Hippocampal formation (tissue), 2 donors: ENCODE measurements at regions not wholly inside any gene's neighbourhood (a gene's known extent, or its start where the extent isn't known, plus 50 kb on each side); places are given as distances from the start of the nearest gene placed in this dataset.
"Not testable (repeated sequence)": the region's sequence is repeated elsewhere in the genome, so short reads cannot be mapped to it uniquely, and the experiment has no call there.

Source experiments
- DNase-seq, 2 donors: peaks; one replicate each; lab custom pipeline; 2025; lab: John Stamatoyannopoulos, UW

GRCh38 chr1:72526926-72527325 lies 244.6 kb upstream of the NEGR1 start:
- no peak for DNase-seq

- DNase-seq, result no peak
These were observed 241.7 kb upstream of the NEGR1 start for GRCh38 chr1:72524021-72524420.

GRCh38 chr1:72521659-72522058 lies 239.3 kb upstream of the NEGR1 start:
- no peak for DNase-seq

DNA sequence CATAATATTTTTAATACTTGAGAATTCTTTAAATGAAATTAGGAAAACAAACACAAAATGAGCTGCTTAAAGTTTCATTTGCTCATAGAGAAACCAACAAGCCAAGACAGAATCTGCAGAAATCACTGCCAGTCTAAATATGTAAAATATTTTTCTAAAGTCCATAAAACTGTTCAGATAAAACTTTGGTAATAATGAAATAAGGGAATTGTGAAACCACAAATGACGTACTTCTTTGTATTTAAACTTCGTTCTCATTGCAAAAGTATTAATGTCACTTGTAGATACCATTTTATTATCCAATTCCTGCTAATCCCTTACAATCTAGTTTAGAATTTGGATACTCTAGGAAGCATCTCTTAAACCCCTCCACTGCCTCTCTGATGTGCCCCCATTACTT lies 234.5 kb upstream of the NEGR1 start:
- DNase-seq, result no peak

- no peak for DNase-seq
These were observed 233.9 kb upstream of the NEGR1 start for GRCh38 chr1:72516264-72516663.

DNA sequence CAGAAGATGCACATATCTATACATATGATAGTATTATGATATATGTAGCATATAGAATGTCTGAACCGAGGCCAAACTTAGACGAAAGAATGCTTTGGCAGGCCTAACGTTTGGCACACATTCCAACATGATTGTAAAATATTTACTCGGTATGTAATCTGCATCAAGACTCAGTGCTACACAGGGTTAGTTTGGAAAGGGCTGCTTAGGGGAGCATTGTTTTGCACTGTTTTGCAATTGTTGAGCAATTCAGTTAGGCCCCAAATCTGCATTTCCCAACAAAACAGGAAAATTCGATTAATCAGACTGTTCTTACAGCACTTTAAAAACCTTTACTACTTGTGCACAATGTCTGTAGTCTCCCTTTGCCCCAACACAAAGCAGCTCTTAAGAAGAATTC lies 216.0 kb upstream of the NEGR1 start:
- no peak for DNase-seq

GRCh38 chr1:72489801-72490200 lies 207.5 kb upstream of the NEGR1 start:
- DNase-seq, result no peak

- no peak for DNase-seq
These were observed 203.5 kb upstream of the NEGR1 start for GRCh38 chr1:72485801-72486200.

- no peak for DNase-seq
These were observed 201.6 kb upstream of the NEGR1 start for GRCh38 chr1:72483846-72484357.

DNA sequence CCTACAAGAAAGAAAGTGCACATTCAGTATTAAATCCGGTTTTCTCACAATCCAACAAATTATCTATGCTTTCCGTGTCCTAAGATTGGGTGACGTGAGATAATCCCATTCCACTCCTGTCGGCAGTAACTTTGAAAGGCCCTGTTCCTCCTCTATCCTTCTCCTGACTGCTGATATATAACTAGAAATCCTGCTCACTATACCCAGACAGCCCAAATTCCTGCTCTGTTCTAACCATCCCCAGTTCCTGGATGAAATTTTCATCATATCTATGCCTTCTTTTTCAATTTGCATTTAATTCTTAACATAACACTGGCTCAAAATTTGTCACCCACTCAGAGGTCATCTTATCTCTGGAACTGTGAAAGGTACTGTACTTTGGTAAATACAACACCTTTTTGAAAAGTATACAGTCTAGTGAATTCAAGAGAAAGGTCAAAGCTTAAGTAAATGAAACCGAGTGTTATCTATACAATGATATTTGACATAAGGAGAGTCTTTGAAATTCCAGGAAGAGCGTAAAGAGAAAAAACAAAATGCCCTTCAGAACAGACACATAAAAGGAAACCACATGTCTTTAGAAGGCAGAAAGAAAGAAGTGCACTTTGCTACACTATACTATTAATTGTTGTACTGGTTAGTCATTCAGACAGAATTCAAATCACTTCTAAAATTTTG lies 200.5 kb upstream of the NEGR1 start:
- DNase-seq, result no peak

- no peak for DNase-seq
These were observed 199.2 kb upstream of the NEGR1 start for GRCh38 chr1:72481420-72481970.

DNA sequence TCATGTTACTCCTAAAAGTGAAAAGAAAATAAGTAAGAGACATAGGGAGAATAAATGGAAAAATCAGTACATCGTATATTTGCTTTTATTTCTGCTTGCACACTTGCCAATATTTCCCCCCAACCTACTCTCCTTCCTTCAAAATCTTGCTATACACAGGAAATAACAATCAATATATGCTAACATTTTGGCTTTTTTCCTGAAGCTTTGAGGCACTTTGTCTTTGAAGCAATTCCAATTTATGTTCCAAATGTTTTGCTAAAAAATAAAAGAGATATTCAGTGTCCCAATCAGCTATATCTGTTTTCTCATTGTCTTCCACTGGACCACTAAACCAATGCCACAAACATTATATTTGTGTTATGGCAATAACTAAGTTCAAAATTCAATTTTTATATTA lies 184.0 kb upstream of the NEGR1 start:
- DNase-seq, result no peak

DNA sequence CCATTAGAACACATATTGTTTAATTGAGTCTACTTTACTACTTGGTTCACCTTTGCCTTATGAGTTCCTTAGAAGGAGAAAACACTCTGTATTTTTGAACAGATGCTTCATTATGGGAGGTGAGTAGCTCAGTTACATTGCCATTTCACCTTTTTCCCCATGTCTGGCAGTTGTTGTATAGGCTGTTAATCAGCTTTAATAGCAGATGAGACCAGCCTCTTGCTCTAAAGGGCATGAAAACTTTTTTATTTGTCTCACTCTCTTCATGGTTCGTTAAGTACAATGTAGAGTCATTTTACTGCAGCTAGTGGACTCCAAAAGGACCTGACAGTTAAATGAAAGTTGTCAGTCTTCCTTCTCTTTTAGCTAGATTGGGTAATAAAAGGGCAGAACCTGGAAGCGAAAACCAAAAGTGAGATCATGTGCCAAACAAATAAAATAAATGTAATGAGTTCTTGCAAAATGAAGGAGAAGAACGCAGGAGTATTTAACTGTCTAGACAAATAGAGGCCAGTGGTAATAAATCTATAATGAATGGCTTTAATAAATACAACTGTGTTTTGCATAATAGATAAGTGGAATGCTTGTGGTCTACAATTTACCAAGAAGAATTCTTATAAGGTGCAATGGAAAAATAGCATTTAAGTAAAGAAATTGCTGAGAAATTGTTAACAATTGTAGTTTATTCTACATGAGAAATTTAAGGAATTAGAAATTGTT lies 180.0 kb upstream of the NEGR1 start:
- no peak for DNase-seq

- no peak for DNase-seq
These were observed 159.9 kb upstream of the NEGR1 start for GRCh38 chr1:72442262-72442661.

DNA sequence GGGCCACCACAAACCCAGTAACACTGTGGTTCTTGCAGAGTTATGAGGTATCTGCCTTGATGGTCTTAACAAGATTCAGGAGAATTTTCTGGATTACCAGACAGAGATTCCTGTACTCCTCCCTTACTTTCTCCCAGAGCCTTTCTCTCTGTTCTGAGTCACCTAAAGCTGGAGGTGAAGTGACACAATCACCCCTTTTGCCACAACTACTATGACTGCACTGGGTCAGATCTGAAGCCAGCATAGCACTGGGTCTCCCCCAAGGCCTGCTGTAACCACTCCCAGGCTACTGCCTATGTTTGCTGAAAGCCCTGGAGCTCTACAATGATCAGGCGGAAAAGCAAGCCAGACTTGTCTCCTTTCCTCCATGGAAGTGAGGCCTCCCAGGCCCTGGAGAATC lies 156.7 kb upstream of the NEGR1 start:
- no peak for DNase-seq

DNA sequence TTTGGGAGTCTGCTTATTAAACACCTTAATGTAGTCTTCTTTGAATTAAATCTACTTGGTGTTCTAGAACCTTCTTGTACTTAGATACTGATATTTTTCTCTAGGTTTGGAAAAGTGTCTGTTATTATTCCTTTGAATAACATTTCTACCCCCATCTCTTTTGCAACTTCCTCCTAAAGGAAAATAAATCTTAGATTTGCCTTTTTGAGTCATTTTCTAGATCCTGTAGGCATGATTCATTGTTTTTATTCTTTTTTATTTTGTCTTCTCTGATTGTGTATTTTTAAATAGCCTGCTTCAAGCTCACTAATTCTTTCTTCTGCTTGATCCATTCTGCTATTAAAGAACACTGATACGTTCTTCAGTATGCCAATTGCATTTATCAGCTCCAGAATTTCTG lies 155.9 kb upstream of the NEGR1 start:
- no peak for DNase-seq

DNA sequence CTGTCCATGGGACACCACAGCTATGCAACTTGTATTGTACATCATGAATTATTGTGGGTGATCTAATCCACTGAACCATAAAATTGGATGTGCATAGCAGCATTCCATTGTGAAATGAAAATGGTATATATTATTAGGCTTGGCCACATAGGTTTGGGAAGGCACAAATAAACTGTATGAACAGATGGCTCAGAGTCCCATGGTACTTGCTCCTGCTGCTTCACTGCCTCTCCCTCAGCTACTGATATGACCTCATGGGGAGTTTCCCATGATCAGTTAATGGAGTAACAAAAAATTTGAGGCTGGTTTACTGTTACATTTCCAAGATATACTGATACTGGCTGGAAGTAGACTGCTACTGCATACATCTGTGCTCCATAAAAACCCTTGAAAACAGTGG lies 152.7 kb upstream of the NEGR1 start:
- DNase-seq, result no peak

GRCh38 chr1:72434070-72434469 lies 151.7 kb upstream of the NEGR1 start:
- DNase-seq, result no peak

DNA sequence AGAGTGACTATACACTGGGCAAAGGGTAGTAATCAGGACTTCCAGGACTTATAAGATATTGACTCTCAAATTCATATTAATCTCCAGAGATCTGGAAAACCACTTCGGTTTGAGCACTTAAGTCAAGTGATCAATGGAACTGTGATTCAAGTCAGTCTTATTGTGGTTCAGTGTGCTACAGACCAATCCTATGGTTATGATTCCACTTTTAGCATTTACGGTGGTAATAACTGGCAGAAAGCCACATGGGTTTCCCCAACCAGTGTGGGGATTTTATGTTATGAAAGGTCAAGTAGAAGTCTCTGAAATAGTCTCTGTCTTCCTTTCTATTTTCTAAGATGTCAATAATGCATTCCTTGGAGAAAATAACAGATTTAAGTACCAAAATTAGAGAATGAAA lies 151.3 kb upstream of the NEGR1 start:
- no peak for DNase-seq

DNA sequence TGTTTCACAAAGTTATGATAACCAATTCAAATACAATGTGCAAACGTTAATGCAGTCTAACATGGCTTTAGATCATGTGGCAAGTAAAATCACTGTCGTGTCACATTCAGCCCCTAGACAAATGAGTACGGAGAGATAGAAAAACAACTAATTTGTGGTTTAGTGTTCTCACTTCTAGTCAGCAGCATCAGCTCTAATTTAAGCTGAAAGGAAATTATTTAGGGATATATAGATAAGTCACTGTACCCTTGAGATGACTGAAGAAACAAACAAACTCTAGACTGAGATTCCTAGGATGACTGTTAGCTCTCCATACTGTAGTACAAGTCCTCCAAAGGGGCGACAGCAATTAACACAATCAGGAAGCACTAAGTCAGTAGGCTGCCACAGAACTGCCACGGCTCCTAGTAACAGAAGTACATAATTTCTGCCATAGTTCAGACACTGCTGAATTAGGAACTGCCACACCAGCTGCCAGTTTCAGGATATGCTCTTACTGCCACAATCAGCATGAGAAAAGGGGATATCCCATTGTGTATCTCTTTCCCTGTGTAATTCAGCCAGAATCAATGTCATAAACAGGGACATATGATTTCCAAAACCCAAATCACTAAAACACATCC lies 150.4 kb upstream of the NEGR1 start:
- no peak for DNase-seq

GRCh38 chr1:72431810-72432209 lies 149.5 kb upstream of the NEGR1 start:
- DNase-seq, result no peak

GRCh38 chr1:72428276-72428675 lies 145.9 kb upstream of the NEGR1 start:
- DNase-seq, result not testable (repeated sequence)

- no peak for DNase-seq
These were observed 136.9 kb upstream of the NEGR1 start for GRCh38 chr1:72419229-72419628.
